CD14-positive monocyte (primary cell): ENCODE measurements at regions not wholly inside any gene's neighbourhood (a gene's known extent, or its start where the extent isn't known, plus 50 kb on each side); places are given as distances from the start of the nearest gene placed in this dataset.

Source experiments
- DNase-seq, 3 donors: peaks; one replicate each; pipeline ENCODE4 v3.0.0-alpha.2; 2011 to 2022
- H2AFZ ChIP-seq: 2 replicates; pipeline ENCODE4 v1.6.0; 2012; ENCODE audit warnings: mild to moderate bottlenecking, low read depth, low read length, inconsistent platforms; ENCODE audit not compliant: insufficient read depth, poor library complexity, severe bottlenecking
- H3K27ac ChIP-seq, 2 donors: 1 replicate in 1 of 2; 2 replicates in 1 of 2; pipeline ENCODE4 v1.5.1; 2012 to 2013; ENCODE audit warnings: low read length in 2 of 2, control low read depth in 1 of 2, inconsistent platforms in 1 of 2, low read depth in 1 of 2, mild to moderate bottlenecking in 1 of 2
- H3K27me3 ChIP-seq, 2 donors: one replicate each; pipeline versions ENCODE4 v1.6.0 to v1.6.1; 2011 to 2013; ENCODE audit warnings: low read length in 2 of 2; ENCODE audit not compliant: control insufficient read depth in 2 of 2, insufficient read depth in 2 of 2
- H3K36me3 ChIP-seq, 2 donors: replicated peaks in 1 of 2; 1 replicate in 1 of 2; 2 replicates in 1 of 2; pipeline versions ENCODE4 v1.5.1 to v1.6.1; 2012 to 2013; ENCODE audit warnings: low read length in 2 of 2, control low read depth in 1 of 2, inconsistent platforms in 1 of 2, mild to moderate bottlenecking in 1 of 2; ENCODE audit not compliant: insufficient read depth in 2 of 2, control insufficient read depth in 1 of 2
- H3K4me1 ChIP-seq, 2 donors: 1 replicate in 1 of 2; 2 replicates in 1 of 2; pipeline versions ENCODE4 v1.5.1 to v1.6.1; 2012 to 2013; ENCODE audit warnings: low read length in 2 of 2, control low read depth in 1 of 2, inconsistent platforms in 1 of 2, mild to moderate bottlenecking in 1 of 2, moderate library complexity in 1 of 2; ENCODE audit not compliant: insufficient read depth in 2 of 2, control insufficient read depth in 1 of 2
- H3K4me2 ChIP-seq: replicated peaks from 2 replicates; pipeline ENCODE3; 2012; ENCODE audit warnings: low read length, moderate library complexity, mild to moderate bottlenecking; ENCODE audit not compliant: poor library complexity, severe bottlenecking; ENCODE audit errors: extremely low read depth
- H3K4me3 ChIP-seq, 3 experiments: fragments of 200-600 bp in 1 of 3; sonication (generic) in 1 of 3; replicated peaks in 1 of 3; 1 replicate in 2 of 3; 2 replicates in 1 of 3; pipeline ENCODE4 v1.5.1; 2011 to 2013; ENCODE audit warnings: low read length in 3 of 3, mild to moderate bottlenecking in 3 of 3, control low read depth in 2 of 3, low read depth in 2 of 3, inconsistent platforms in 1 of 3, moderate library complexity in 1 of 3
- H3K79me2 ChIP-seq: 2 replicates; pipeline ENCODE4 v1.6.0; 2012; ENCODE audit warnings: mild to moderate bottlenecking, control low read depth, inconsistent platforms, low read length, moderate library complexity; ENCODE audit not compliant: insufficient read depth
- H3K9ac ChIP-seq: 2 replicates; pipeline ENCODE4 v1.6.0; 2017; ENCODE audit warnings: low read length, mild to moderate bottlenecking; ENCODE audit not compliant: insufficient read depth, poor library complexity, severe bottlenecking
- H3K9me3 ChIP-seq, 2 donors: replicated peaks in 1 of 2; 1 replicate in 1 of 2; 2 replicates in 1 of 2; pipeline versions ENCODE4 v1.5.1 to v1.6.1; 2012 to 2013; ENCODE audit warnings: low read length in 2 of 2, control low read depth in 1 of 2; ENCODE audit not compliant: control insufficient read depth in 1 of 2, insufficient read depth in 1 of 2
- H4K20me1 ChIP-seq: 2 replicates; pipeline ENCODE4 v1.6.0; 2012; ENCODE audit warnings: mild to moderate bottlenecking, low read length, control low read depth, moderate library complexity; ENCODE audit not compliant: insufficient read depth
- H3K27ac Mint-ChIP-seq, 7 donors: one replicate each; pipeline ENCODE4 v1.8.0; 2020; ENCODE audit warnings: mild to moderate bottlenecking in 7 of 7, mixed read lengths in 7 of 7, moderate library complexity in 6 of 7, inconsistent platforms in 2 of 7
- H3K27me3 Mint-ChIP-seq, 3 donors: one replicate each; pipeline ENCODE4 v1.8.0; 2021 to 2022; ENCODE audit warnings: low read depth in 3 of 3, mild to moderate bottlenecking in 3 of 3, mixed read lengths in 3 of 3, moderate library complexity in 3 of 3, inconsistent platforms in 1 of 3
- H3K36me3 Mint-ChIP-seq, 2 donors: one replicate each; pipeline ENCODE4 v1.8.0; 2020; ENCODE audit warnings: mixed read lengths in 2 of 2, inconsistent platforms in 1 of 2, mild to moderate bottlenecking in 1 of 2
- H3K4me1 Mint-ChIP-seq: one replicate; pipeline ENCODE4 v1.8.0; 2020; ENCODE audit warnings: mild to moderate bottlenecking, mixed read lengths
- H3K4me3 Mint-ChIP-seq, 2 donors: one replicate each; pipeline ENCODE4 v1.8.0; 2020; ENCODE audit warnings: mild to moderate bottlenecking in 2 of 2, mixed read lengths in 2 of 2, moderate library complexity in 1 of 2
- H3K9me3 Mint-ChIP-seq, 7 donors: one replicate each; pipeline ENCODE4 v1.8.0; 2020 to 2022; ENCODE audit warnings: mixed read lengths in 7 of 7, mild to moderate bottlenecking in 6 of 7, moderate library complexity in 6 of 7, inconsistent platforms in 2 of 7
- WGBS: methylation state at CpG from one replicate; pipeline ENCODE4 v1.1.5; 2013; ENCODE audit warnings: missing lambda C conversion rate; ENCODE audit not compliant: insufficient coverage; 5-methylcytosine and 5-hydroxymethylcytosine counted together
- intact Hi-C, 2 donors: fragments of 100-400 bp; cut with micrococcal nuclease; formaldehyde crosslinking; loops; one replicate each; pipeline versions ENCODE4 v1.15.0 to v1.15.1; 2023
- TF ChIP-seq, protein P1 (sequence below): fragments of 200-600 bp; IDR thresholded peaks from one replicate; pipeline ENCODE4 v1.8.0; 2022; ENCODE audit warnings: antibody characterized with exemption, mild to moderate bottlenecking

DNA sequence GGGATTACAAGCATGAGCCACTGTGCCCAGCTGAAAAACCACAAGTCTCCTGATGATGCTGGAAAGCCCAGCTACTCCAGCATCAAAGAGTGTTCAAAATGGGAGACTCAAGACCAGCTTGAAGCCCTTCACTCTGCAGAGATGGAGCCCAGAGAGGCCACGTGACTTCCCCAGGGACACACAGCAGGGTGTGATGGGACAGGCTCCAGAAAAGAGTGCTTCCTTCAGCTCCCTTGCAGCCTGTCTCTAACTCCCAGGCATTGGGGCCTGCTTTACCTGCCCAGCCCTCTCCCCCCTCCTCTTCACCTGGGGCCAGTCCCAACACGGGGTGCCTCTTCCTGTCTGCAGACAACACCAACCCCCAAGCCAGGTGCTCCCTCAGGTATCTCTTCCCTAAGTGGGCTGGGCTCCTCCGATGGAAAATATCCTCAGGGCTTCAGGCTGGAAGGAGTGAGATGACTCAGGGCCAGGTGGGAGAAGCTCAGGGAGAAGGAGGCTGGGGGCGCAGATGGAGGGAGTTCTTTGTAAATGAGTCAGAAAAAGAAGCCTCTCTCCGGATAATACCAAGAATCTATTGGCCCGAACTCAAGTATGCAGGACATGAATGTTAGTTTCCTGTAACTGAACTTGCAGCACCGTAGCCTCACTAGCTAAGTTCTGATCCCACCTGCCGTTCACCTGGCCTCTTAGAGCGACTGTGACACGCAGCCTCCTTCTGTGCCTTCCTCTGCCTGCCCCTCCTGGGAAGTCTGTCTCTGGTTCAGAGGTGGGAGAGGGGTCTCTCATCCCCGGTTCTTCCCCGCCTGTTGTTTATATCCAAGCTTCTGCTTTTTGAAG lies 326.6 kb downstream of the MN1 start:
- no peaks in the 10 kb centered on the region for H3K27me3 ChIP-seq
- H3K4me1 ChIP-seq: no peaks in the 10 kb centered on the region
- no peak overlapping the region for H3K27ac ChIP-seq
- DNase-seq: no peak
- WGBS: 35% methylated on average over 4 of the region's 12 CpGs
- Mint-ChIP-seq H3K27me3 (peaks cover 0 to 10% (median 1%) of the 10 kb centered on the region in 3 donors), H3K4me3 (peak overlapping the region in 1 of 2 donors; percentile 25), H3K36me3 (no peaks in the 10 kb centered on the region), H3K4me1 (no peaks in the 10 kb centered on the region), H3K9me3 (peaks cover 0 to 6% (median 4%) of the 10 kb centered on the region in 7 donors), H3K27ac (no peak overlapping the region)
- intact Hi-C loops: no loop called here
- H3K9ac ChIP-seq: no peak overlapping the region
- no peak overlapping the region for H2AFZ ChIP-seq
- no peaks in the 10 kb centered on the region for H3K9me3 ChIP-seq
- H3K4me2 ChIP-seq: no peak overlapping the region
- no peaks in the 10 kb centered on the region for H4K20me1 ChIP-seq
- TF ChIP-seq, protein P1, sequence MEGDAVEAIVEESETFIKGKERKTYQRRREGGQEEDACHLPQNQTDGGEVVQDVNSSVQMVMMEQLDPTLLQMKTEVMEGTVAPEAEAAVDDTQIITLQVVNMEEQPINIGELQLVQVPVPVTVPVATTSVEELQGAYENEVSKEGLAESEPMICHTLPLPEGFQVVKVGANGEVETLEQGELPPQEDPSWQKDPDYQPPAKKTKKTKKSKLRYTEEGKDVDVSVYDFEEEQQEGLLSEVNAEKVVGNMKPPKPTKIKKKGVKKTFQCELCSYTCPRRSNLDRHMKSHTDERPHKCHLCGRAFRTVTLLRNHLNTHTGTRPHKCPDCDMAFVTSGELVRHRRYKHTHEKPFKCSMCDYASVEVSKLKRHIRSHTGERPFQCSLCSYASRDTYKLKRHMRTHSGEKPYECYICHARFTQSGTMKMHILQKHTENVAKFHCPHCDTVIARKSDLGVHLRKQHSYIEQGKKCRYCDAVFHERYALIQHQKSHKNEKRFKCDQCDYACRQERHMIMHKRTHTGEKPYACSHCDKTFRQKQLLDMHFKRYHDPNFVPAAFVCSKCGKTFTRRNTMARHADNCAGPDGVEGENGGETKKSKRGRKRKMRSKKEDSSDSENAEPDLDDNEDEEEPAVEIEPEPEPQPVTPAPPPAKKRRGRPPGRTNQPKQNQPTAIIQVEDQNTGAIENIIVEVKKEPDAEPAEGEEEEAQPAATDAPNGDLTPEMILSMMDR: no peak
- H3K79me2 ChIP-seq: no peaks in the 10 kb centered on the region
- no peaks in the 10 kb centered on the region for H3K36me3 ChIP-seq
- no peak overlapping the region for H3K4me3 ChIP-seq

DNA sequence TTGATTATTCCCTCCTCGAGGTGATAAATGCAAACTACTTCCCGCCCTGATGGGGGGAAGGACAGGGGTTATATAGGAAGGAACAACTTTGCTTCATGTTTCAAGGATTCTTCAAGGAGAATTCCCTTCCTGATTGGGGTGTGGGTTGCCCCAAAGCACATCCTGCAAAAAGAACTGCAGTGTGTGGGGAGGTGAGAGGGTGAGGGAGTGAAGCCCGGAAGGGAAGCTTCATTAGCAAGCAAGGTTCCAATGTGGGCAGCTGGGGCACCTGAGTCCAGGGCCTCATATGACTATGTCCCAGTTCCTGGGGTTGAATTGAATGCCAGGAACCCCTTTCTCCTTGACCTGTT lies 326.0 kb downstream of the MN1 start:
- DNase-seq: no peak
- peaks cover 0 to 10% (median 1%) of the 10 kb centered on the region in 3 donors for H3K27me3 Mint-ChIP-seq
- intact Hi-C loops: no loop called here
- no peak overlapping the region for H3K27ac Mint-ChIP-seq
- no peak overlapping the region for H3K4me3 ChIP-seq
- peaks cover 0 to 6% (median 4%) of the 10 kb centered on the region in 7 donors for H3K9me3 Mint-ChIP-seq
- no peaks in the 10 kb centered on the region for H4K20me1 ChIP-seq
- no peak overlapping the region for H3K27ac ChIP-seq
- TF ChIP-seq, protein P1: no peak
- H3K4me2 ChIP-seq: no peak overlapping the region
- no peaks in the 10 kb centered on the region for H3K36me3 ChIP-seq
- H3K4me1 ChIP-seq: no peaks in the 10 kb centered on the region
- no peaks in the 10 kb centered on the region for H3K4me1 Mint-ChIP-seq
- H3K4me3 Mint-ChIP-seq: peak overlapping the region in 1 of 2 donors; percentile 25
- H3K79me2 ChIP-seq: no peaks in the 10 kb centered on the region
- H3K36me3 Mint-ChIP-seq: no peaks in the 10 kb centered on the region
- H3K27me3 ChIP-seq: no peaks in the 10 kb centered on the region
- no peaks in the 10 kb centered on the region for H3K9me3 ChIP-seq
- WGBS: 100% methylated on average over 1 of the region's 3 CpGs
- no peak overlapping the region for H3K9ac ChIP-seq
- H2AFZ ChIP-seq: no peak overlapping the region
